ENCODE measurements at regions not wholly inside any gene's neighbourhood (a gene's known extent, or its start where the extent isn't known, plus 50 kb on each side); places are given as distances from the start of the nearest gene placed in this dataset.

- H3K27me3 ChIP-seq (replicated peaks; ENCODE audit: control insufficient read depth, insufficient read depth, low read length), result no peaks in the 10 kb centered on the region; the same call in 1 of the 2 replicates
- Mint-ChIP-seq H3K36me3 (ENCODE audit: insufficient read depth, unreplicated experiment) (no peaks in the 10 kb centered on the region), H3K4me1 (ENCODE audit: low read depth, unreplicated experiment) (peaks cover 7% of the 10 kb centered on the region), H3K4me3 (ENCODE audit: unreplicated experiment) (no peak overlapping the region), H3K27ac (ENCODE audit: unreplicated experiment) (no peak overlapping the region), H3K9me3 (ENCODE audit: unreplicated experiment) (no peaks in the 10 kb centered on the region), H3K27me3 (ENCODE audit: insufficient read depth, unreplicated experiment) (no peaks in the 10 kb centered on the region)
- no peaks in the 10 kb centered on the region for H3K4me1 ChIP-seq
- BruUV-seq (replicated peaks), result no TSS peak
- H3K4me3 ChIP-seq (ENCODE audit: low read depth, low read length), result no peak overlapping the region
- no peak for TF ChIP-seq CTCF (IDR thresholded peaks at IDR 0.05; ENCODE audit: insufficient read depth in 1 of 2, low read depth in 1 of 2, low read length in 1 of 2, severe bottlenecking in 1 of 2, unreplicated experiment in 1 of 2)
- POLR2A ChIA-PET, result no interaction called here
- CTCF ChIA-PET, result no interaction called here
- no peaks in the 10 kb centered on the region for H3K36me3 ChIP-seq (ENCODE audit: control insufficient read depth, insufficient read depth, low read length)
- no peak for DNase-seq
- no peaks in the 10 kb centered on the region for H3K9me3 ChIP-seq
- intact Hi-C loops (cut with micrococcal nuclease; ENCODE audit: unreplicated experiment), result loop anchor here (1.0 kb wide), 2 partner anchors 787 to 797 kb away; no protein-coding TSS in a partner anchor
Measured at GRCh38 chr7:85828614-85829013, 641.8 kb upstream of the SEMA3D start.

GRCh38 chr7:85823396-85824080, 636.7 kb upstream of the SEMA3D start:
- Mint-ChIP-seq H3K27me3 (ENCODE audit: insufficient read depth, unreplicated experiment) (no peaks in the 10 kb centered on the region), H3K36me3 (ENCODE audit: insufficient read depth, unreplicated experiment) (no peaks in the 10 kb centered on the region), H3K27ac (ENCODE audit: unreplicated experiment) (no peak overlapping the region), H3K4me1 (ENCODE audit: low read depth, unreplicated experiment) (peaks cover 7% of the 10 kb centered on the region), H3K9me3 (ENCODE audit: unreplicated experiment) (no peaks in the 10 kb centered on the region), H3K4me3 (ENCODE audit: unreplicated experiment) (no peak overlapping the region)
- H3K36me3 ChIP-seq (ENCODE audit: control insufficient read depth, insufficient read depth, low read length), result no peaks in the 10 kb centered on the region
- intact Hi-C loops (cut with micrococcal nuclease; ENCODE audit: unreplicated experiment), result no loop called here
- CTCF ChIA-PET, result interaction anchor here (0.6 kb wide), 1 partner anchor 774 kb away, joined by 3 read pairs; no protein-coding TSS in a partner anchor
- DNase-seq, result no peak
- H3K4me3 ChIP-seq (ENCODE audit: low read depth, low read length), result no peak overlapping the region
- H3K27me3 ChIP-seq (replicated peaks; ENCODE audit: control insufficient read depth, insufficient read depth, low read length), result no peaks in the 10 kb centered on the region; the same call in 1 of the 2 replicates
- no peaks in the 10 kb centered on the region for H3K9me3 ChIP-seq
- no peaks in the 10 kb centered on the region for H3K4me1 ChIP-seq
- no TSS peak for BruUV-seq (replicated peaks)
- POLR2A ChIA-PET, result no interaction called here
- no peak for TF ChIP-seq CTCF (IDR thresholded peaks at IDR 0.05; ENCODE audit: insufficient read depth in 1 of 2, low read depth in 1 of 2, low read length in 1 of 2, severe bottlenecking in 1 of 2, unreplicated experiment in 1 of 2)

- H3K9me3 ChIP-seq, result no peaks in the 10 kb centered on the region
- Mint-ChIP-seq H3K4me3 (ENCODE audit: unreplicated experiment) (no peak overlapping the region), H3K27me3 (ENCODE audit: insufficient read depth, unreplicated experiment) (no peaks in the 10 kb centered on the region), H3K27ac (ENCODE audit: unreplicated experiment) (no peak overlapping the region), H3K9me3 (ENCODE audit: unreplicated experiment) (no peaks in the 10 kb centered on the region), H3K4me1 (ENCODE audit: low read depth, unreplicated experiment) (peaks cover 7% of the 10 kb centered on the region), H3K36me3 (ENCODE audit: insufficient read depth, unreplicated experiment) (no peaks in the 10 kb centered on the region)
- H3K4me3 ChIP-seq (ENCODE audit: low read depth, low read length), result no peak overlapping the region
- no TSS peak for BruUV-seq (replicated peaks)
- no peak for TF ChIP-seq CTCF (IDR thresholded peaks at IDR 0.05; ENCODE audit: insufficient read depth in 1 of 2, low read depth in 1 of 2, low read length in 1 of 2, severe bottlenecking in 1 of 2, unreplicated experiment in 1 of 2)
- no peaks in the 10 kb centered on the region for H3K4me1 ChIP-seq
- POLR2A ChIA-PET, result no interaction called here
- intact Hi-C loops (cut with micrococcal nuclease; ENCODE audit: unreplicated experiment), result no loop called here
- DNase-seq, result no peak
- H3K27me3 ChIP-seq (replicated peaks; ENCODE audit: control insufficient read depth, insufficient read depth, low read length), result no peaks in the 10 kb centered on the region; the same call in 1 of the 2 replicates
- CTCF ChIA-PET, result no interaction called here
- no peaks in the 10 kb centered on the region for H3K36me3 ChIP-seq (ENCODE audit: control insufficient read depth, insufficient read depth, low read length)
Measured at GRCh38 chr7:85821926-85822325, 635.1 kb upstream of the SEMA3D start.

Data from Caco-2 (cell line).